ENCODE measurements at regions not wholly inside any gene's neighbourhood (a gene's known extent, or its start where the extent isn't known, plus 50 kb on each side); places are given as distances from the start of the nearest gene placed in this dataset.

DNA sequence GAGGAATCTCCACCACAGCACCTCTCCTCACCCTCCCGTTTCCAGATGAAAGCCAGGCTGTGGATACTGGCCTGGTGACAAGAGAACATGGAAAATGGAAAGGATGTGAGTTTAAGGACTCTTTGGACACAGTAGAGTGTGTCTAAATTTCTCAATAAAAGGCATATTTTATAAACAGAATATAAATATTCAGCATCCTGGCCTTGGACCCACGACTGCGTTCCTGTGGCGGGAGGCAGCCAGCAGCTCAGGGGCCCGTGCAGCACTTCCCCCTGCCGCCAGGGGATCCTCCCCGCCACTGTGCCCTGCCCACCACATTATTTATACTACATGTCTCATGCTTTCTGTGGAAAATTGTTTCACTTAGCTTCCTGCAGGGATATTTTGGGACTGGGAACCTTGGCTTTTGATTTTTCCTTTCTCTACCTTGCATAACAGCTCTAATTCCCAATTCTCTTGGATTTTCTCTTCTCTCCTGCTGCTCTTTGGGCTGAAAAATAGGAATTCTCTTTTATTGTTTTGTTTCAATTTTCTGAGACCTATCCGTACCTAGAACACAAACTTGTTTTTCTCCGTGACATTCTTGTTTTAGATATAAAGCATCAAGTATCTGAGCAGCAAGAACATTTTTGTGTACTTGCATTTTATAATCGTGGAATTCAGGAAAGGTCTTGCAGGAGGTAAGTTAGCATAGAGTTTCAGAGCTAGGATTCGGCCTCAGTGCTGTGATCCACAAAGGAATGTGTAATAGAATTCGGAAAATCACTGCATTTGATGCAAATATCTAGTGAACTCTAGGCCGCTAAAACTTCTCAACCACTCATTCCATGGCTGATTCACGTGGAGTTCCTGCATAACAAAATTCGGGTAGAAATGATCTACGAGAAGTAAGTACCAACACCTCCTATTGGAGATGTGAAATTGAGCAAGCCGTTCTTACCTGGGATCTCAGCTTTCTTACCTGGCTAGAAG lies 107.7 kb upstream of the SPATA13 start:
- DNase-seq: no peak

DNA sequence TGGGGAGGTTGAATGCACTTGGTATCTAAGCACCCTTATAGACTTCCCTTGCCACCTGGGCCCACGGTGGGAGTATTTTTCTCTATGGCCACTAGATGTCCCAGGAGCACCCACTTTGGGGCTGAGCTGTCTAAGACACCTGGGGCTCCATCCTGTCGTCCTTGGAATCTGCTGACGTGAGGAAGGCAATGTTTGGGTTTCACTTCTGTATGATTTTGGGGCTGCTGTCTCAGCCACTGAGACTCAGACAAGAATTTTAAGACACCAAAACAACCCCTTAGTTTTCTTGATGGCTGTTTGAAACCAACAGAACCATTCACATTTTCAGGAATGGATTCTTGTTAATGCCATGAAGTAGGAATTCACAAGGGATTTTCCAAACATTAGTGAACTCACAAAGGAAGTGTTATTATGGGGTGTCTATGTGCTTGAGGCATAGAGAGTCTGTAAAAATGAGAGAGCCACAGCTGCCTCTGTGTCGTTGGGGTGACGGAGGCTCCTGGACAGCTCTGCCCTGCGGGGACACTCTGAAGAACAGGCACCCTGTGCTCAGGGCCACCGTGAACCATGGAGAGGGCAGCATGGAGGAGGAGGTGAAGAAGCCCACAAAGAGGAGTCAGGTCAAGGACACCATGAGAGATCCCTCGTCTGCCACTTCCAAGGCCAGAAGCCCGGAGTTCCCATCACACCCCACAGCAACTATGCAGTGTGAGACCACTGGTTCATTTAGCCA lies 106.8 kb upstream of the SPATA13 start:
- peak; percentile 43 for DNase-seq

DNA sequence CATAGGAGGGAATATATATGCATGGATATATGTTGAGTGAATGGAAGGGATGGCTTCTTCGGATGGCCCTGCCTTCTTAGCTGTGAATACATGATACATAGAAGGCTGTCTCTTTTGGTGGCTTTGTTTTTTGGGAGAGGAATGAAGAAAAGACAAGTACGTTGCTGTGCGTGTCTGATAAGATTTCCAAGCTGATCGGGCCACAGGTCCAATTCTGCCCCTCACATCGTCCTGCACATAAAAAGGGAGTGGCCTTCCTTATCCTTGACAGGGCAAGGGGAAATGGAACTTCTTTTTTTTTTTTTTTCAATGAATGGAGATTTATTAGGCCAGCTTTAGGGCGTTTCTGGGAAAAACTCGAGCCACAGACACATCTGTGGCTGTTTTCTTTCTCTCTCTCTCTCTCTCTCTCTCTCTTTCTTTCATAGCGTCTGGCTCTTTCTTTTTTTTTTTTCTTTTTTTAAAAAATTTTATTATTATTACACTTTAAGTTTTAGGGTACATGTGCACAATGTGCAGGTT lies 103.8 kb upstream of the SPATA13 start:
- DNase-seq: no peak

DNA sequence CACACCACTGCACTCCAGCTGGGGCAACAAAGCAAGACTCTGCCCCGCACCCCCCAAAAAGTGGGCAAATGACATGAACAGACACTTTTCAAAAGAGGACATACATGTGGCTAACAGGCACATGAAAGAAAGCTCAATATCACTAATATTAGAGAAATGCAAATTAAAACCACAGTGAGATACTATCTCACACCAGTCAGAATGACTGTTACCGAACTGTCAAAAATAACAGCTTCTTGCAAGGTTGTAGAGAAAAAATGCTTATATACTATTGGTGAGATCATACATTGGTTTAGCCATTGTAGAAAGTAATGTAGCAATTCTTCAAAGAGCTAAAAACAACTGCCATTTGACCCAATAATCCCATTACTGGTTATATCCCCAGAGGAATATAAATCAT lies 99.5 kb upstream of the SPATA13 start:
- no peak for DNase-seq

DNA sequence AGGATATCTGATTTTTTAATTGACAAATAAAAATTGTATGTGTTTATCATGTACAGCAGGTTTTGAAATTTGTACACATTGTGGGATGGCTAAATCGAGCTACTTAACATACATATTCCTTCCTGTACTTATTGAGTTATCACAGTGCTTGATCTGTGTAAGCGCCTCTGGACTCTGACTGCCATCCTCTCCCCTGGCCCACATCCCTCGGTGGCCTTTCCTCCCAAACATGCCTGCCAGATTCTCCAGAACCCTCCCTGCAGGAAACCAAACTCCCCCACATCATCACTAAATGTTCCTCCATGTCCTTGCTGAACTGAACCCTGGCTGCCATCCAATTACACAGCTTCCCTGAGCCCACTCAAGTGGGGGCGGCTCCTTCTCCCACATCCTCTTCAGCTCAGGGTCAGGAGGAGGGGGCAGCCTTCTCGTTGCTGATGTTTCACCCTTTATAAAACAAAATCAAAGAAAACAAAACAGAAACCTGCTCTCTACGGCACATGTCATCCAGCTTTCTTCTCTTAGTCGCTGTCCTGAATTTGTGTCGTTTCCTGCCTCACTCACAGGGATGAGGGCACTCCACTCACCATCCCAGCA lies 97.1 kb upstream of the SPATA13 start:
- DNase-seq: no peak

DNA sequence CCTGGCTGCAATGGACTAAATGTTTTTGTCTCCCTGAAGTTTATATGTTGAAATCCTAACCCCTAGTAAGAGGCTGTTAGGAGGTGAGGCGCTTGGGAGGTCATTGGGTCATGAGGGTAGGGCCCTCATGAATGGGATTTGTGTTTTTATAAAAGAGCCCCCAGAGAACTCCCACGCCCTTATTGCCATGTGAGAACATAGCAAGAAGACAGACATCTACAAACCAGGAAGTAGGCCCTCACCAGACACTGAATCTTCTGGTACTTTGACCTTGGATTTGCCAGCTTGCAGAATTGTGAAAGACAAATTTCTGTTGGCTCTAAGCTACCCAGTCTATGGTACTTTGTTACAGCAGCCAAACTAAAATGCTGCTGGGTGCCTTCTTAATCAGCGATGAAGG lies 96.1 kb upstream of the SPATA13 start:
- no peak for DNase-seq

DNA sequence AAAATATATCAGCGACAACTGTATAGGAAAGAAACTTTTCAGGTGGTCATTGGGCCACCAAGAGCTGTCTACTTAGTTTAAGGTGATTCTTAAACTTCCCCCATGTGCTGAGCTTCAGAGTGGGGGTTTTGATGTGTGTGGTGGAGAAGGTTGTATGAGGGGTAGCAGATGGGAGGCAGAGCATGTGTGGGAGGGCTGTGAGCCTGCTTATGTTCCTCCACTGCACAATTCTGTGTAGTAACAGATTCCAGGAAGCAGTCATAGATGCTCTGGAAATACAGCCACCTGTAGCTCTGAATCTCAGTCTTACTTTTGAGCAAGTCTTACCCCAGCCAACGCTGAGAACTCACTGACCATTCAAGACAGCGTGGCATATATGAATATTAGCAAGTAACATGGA lies 95.3 kb upstream of the SPATA13 start:
- DNase-seq: no peak

DNA sequence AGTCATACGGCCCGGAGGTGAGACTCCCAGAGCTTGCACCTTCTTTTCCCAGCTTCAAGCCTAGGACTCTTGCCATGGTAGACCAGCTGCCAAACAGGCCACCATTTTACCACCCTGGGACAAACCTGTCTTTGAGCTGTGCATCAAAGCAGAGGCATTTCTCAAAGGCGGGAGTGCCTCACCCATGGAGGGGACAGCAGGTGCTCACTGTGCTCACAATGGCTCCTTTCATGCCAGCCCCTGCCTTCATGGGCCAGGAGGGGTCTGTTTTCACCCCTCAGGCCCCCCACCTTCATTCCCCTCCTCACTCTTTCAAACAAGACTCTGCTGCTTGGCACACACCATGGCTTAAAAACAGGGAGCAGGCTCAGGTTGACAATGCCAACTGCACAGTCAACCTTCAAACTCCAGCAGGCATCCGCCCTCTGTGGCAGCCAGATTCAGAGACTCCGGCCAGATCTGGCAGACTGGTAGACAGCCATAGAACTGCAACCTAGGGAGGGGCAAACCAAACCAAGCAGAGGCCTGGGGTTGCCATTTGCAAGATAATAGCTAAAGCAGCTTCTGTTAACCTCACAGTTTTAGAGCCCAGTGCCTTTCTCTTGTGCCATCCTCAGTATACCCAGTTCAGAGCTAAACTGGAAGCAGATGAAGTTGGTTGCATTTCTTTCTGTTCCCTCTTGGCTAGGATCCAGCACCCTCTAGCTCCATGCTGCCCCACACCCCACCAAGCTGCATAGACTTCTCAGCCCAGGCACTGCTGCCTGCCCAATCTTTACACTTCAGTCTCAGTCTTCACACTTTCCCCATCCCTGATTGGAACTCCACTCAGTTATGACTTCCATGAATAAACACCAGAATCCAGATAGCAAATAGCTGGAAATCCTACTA lies 93.9 kb upstream of the SPATA13 start:
- DNase-seq: no peak

DNA sequence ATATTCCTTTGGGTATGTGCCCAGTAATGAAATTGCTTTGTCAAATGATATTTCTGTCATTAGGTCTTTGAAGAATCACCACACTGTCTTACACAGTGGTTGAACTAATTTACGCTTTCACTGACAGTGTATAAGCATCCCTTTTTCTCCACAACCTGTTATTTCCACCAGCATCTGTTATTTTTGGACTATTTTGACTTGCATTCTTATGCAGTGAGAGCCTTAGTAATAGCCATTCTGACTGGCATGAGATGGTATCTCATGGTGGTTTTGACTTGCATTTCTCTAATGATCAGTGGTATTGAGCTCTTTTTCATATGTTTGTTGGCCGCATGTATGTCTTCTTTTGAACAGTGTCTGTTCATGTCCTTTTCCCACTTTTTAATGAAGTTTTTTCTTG lies 92.0 kb upstream of the SPATA13 start:
- no peak for DNase-seq

DNA sequence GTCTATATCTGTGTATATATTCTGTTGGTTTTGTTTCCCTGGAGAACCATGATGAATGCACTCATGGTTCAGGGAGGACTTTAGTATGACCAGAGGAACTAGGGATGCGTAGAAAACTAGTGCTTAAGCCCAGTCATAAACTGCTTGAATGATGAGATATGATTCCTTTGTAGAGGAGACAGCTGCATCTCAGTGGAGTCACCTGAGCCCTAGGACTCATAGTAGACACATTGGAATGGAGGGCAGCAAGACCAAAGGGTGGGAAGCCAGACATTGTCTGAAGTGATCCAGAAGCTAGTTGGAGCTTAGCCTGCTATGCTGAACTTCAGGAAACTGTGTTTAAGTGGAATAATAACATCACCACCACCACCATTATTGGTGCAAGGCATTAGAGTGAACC lies 89.5 kb upstream of the SPATA13 start:
- DNase-seq: no peak

DNA sequence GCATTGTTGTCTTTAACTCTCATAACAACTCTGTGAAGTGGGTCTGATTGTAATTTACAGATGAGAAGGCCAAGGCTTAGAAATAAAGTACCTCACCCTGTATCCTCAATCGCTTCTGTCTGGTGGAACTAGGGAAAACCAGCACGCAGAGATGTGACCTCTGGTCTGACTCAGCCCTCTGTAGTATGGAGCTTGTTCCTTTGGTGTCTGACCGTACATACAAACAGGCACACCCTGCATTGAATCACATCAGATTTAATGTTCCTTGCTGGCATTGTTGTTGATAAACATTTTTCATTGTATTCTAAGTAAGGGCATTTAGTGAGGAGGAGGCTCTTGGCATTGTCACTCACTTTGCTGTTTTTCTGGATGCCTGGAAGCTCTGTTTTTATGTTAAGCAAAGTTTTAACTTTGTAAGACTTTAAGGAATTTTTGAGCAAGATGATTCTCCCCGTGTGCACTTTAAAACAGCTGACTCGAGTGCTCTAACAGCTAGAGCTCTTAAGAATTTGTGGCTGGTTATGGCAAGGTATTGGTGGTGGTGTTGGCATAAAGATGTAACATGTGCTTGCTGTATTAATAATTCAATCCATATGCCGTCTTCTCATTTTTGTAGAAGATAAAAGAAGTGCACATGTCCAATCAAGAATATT lies 89.0 kb upstream of the SPATA13 start:
- DNase-seq: no peak

DNA sequence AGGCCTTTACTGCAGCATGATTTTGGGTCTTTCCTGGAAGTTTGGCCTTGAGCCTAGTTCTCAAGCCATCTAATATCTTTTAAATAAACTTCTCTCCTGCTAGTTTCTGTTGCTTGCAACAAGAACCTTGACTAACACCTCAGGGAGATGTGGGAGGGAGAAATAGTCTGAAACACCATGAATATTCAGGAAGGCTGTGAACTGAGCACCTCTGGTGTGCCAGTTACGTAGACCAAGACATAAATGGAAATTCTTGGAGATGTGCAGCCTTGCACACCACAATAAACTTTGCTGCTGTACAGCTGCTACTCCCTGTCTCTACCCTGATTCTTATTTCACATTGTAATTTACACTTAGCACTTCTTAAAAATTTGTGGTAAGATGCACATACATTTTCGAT lies 86.9 kb upstream of the SPATA13 start:
- DNase-seq: no peak

DNA sequence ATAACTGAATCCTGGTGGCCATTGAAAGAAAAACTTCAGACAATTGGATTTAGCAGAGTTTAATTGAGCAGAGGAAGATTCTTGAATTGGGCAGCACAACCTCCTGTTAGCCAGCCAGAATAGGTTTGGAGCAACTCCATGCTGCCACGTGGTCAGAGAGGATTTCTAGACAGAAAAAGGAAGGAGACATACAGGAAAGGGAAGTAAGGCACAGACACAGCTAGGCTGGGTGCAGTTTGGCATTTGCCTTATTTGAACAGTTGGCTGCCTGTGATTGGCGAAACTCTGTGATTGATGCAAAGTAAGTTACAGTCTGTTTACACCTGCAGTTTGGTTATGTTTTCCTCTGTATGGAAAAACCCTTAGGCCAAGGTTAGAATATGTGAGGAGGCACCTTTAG lies 85.8 kb upstream of the SPATA13 start:
- DNase-seq: no peak

DNA sequence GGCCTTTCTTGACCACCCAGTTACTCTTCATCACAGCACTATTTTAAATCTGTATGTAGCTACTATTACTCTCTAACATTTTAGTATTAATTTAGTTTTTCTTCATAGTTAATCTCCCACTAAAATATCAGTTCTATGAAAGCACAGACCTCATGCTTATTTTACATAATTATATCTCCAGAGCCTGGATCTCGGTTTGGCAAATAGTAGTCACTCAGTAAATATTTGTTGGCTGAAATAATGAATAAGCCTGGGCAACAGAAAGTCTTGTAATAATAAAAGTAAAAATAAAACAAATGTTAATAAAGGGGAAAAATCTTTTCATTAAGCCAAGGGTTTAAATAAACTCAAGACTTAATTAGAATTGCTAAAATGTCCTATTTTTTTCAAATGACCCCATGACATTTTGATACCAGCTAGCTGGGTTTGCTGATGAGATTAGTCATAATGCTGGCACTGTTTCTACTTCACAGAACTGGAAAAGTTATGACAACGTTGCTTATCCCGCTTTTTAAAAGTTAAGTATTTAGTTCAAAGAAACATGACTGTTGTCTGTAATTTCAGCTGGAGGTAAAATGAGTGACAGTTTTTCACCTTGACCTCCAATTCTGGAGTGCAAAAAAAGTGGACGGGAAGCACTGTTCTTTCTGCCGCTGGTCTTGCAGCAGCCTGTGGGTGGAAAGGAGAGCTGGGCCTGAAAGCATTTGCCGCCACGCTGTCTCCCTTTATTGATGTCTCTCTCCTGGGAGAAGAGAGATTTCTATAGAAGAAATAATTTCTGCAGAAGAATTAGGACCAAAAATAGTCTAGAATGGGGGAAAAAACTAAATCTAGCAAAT lies 85.2 kb upstream of the SPATA13 start:
- DNase-seq: no peak

DNA sequence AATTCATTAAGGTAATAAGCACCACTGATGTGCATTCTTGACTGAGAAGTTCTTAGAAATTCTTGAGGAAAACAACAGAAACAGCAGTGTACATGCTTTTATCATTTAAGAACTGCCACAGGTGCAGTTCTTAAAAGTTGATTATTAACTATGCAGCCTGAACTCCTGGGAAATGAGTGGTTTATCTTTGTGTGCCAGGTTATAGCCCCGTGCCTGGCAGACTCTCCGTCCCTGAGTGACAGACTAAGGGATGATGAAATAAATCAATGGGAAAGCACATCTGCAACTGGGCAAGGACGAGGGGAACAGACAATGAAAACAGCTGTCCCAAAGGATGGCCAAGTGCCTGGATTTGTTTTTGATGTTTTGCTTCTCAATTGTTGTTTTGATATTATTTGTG lies 84.4 kb upstream of the SPATA13 start:
- DNase-seq: no peak

DNA sequence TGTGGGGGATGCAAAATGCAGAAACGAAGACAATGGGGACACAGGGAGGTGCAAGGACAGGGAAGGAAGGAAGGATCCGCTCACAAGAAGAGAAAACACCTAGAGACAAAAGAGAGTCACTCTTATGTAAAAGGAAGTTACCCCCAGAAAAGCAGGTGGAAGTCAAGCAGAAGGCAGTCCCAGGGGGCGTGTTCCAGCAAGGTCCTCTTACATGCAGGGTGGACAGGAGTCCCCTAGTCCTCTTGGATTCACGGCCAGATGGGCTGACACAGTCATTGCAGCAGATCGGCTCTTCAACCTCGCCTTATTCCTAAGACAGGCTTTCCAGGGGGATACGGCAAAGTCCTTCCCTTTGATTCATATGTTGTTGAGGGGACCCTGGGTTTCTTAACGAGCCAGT lies 83.9 kb upstream of the SPATA13 start:
- no peak for DNase-seq

DNA sequence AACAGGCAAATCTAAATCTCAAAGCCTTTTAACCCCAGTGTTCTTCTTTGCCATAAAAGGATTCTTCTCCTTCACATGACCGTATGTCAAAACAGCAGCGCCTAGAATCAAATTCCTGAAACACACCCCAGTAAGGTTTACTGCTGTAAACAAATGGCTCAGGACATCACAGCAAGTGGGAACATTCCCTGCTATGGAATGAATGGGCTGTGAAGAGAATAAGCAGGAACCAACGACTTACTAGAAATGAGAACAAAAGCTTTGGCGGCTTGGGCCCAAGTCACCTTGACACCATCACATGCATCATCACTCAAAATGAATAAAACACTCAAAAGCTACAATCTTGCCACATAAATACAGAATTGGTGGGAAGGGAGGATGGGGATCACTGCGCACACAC lies 80.4 kb upstream of the SPATA13 start:
- DNase-seq: no peak

DNA sequence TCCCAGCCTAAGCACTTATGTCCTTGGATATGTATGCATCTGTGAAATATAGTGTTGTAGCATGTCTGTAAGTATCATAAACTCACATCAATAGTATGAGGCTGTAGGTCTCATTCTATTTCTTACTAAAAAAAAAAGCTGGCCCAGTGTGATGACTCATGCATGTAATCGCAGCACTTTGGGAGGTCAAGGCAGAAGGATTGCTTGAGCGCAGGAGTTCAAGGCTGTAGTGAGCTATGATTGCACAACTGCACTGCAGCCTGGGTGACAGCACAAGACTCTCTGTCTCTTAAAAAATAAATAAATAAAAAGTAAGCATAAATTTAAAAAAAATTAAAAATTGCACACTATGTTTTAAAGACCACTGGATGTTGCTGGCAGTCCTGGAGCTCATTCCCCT lies 79.1 kb upstream of the SPATA13 start:
- no peak for DNase-seq

DNA sequence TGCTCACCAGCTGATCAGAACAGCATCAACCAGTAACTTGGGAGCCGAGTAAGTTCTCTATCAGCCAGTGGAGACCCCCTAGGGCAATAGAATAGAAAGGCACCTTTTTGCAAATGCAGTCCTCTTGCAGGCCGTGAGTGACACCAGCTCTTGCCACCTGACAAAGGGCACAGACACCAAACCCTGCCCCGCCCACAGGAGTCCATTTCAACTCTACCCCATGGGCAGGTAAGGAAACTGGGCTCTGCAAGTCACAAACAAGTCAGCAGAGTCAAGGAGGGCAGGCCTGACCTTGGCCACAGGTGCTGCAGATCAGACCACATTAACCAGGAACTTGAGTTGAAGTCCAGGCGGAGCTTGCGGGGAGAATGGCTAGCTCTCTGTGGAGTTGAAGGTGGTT lies 77.4 kb upstream of the SPATA13 start:
- no peak for DNase-seq

DNA sequence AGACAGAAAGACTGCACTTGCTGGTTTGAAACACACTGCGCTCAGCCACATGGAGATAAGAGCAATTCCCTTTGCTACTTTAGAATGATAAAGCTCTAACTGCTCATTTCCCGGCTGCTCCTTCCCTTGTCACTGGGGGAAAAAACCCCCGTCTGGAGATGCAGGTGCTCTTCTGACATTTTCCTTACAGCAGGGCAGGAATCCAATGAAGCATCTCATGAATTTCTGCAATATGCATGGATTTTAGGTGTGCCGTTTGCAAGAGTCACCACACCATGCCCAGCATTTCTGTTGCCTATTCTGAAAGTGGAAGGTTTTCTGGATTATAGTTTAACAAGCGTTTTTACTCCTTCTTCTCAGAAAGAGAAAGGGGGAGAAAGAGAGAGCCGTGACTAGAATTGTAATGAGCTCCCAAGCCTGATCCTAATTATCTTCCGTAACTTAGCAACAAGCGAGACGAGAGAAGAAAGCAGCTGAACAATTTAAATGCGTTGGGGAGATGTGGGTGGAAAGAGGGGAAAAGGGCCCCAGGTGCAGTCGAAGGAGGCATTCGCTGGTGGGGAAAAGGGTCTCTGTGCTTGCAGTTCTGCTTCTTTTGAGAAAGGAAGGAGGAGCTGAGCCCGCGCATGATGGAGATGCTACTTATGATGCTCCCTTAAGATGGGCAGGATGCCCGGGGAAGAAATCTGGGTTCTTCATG lies 76.6 kb upstream of the SPATA13 start:
- no peak for DNase-seq
